ENCODE measurements at regions not wholly inside any gene's neighbourhood (a gene's known extent, or its start where the extent isn't known, plus 50 kb on each side); places are given as distances from the start of the nearest gene placed in this dataset.

DNA sequence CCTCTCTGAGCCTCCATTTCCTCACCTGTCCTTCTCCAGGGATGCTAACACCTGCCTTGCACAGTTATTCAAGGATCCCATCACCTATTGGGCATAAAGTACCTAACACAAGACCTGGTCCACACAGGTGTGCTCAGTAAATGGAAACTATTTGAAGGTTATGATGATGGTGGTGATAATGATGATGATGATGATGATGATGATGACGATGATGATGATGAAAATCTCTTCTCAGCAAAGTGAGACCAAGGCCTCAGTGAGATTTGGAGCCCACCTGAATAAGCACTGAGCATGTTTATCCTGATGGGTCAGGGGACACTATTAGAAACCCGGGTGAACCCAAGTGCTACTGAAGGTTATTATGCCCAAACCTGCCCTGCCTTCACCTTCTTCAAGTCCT, 100.7 kb downstream of the DMRTA2 start:
- TF ChIP-seq, protein P1, sequence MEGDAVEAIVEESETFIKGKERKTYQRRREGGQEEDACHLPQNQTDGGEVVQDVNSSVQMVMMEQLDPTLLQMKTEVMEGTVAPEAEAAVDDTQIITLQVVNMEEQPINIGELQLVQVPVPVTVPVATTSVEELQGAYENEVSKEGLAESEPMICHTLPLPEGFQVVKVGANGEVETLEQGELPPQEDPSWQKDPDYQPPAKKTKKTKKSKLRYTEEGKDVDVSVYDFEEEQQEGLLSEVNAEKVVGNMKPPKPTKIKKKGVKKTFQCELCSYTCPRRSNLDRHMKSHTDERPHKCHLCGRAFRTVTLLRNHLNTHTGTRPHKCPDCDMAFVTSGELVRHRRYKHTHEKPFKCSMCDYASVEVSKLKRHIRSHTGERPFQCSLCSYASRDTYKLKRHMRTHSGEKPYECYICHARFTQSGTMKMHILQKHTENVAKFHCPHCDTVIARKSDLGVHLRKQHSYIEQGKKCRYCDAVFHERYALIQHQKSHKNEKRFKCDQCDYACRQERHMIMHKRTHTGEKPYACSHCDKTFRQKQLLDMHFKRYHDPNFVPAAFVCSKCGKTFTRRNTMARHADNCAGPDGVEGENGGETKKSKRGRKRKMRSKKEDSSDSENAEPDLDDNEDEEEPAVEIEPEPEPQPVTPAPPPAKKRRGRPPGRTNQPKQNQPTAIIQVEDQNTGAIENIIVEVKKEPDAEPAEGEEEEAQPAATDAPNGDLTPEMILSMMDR (IDR thresholded peaks at IDR 0.05; ENCODE audit: low read depth, low read length, poor library complexity, severe bottlenecking) = no peak
- TF ChIP-seq EZH2phosphoT487 (IDR thresholded peaks at IDR 0.05; ENCODE audit: borderline replicate concordance, low read length) = no peak

All from DOHH2 (cell line).